ENCODE measurements at regions not wholly inside any gene's neighbourhood (a gene's known extent, or its start where the extent isn't known, plus 50 kb on each side); places are given as distances from the start of the nearest gene placed in this dataset.

- TF ChIP-seq CTCF (IDR thresholded peaks at IDR 0.05; ENCODE audit: insufficient read depth, low read depth, low read length) (no peak), EZH2 (IDR thresholded peaks at IDR 0.05; ENCODE audit: insufficient read depth, low read length) (no peak)
Measured at GRCh38 chr18:22056950-22057349, 112.4 kb upstream of the GATA6 start.

All from astrocyte (in vitro differentiated cells and primary cell).